Thymus (tissue), 11 donors: ENCODE measurements at regions not wholly inside any gene's neighbourhood (a gene's known extent, or its start where the extent isn't known, plus 50 kb on each side); places are given as distances from the start of the nearest gene placed in this dataset.

Experiments
- DNase-seq, 9 donors: peaks; one replicate each; pipeline ENCODE4 v3.0.0-alpha.2; 2013; ENCODE audit warnings: low spot score in 9 of 9, low read depth in 6 of 9, missing footprints in 1 of 9
- H3K27ac ChIP-seq, 2 donors: one replicate each; pipeline ENCODE4 v1.5.1; 2013; ENCODE audit warnings: control low read depth in 1 of 2, low read depth in 1 of 2, low read length in 1 of 2, mild to moderate bottlenecking in 1 of 2, moderate library complexity in 1 of 2
- H3K27me3 ChIP-seq, 2 donors: one replicate each; pipeline ENCODE4 v1.5.1; 2013; ENCODE audit warnings: low read length in 1 of 2; ENCODE audit not compliant: control insufficient read depth in 2 of 2, insufficient read depth in 1 of 2
- H3K36me3 ChIP-seq, 2 donors: one replicate each; pipeline ENCODE4 v1.5.1; 2013; ENCODE audit warnings: low read length in 1 of 2, mild to moderate bottlenecking in 1 of 2, moderate library complexity in 1 of 2; ENCODE audit not compliant: control insufficient read depth in 2 of 2, insufficient read depth in 2 of 2
- H3K4me1 ChIP-seq, 2 donors: one replicate each; pipeline ENCODE4 v1.5.1; 2013; ENCODE audit warnings: low read length in 2 of 2; ENCODE audit not compliant: control insufficient read depth in 2 of 2, insufficient read depth in 2 of 2
- H3K4me3 ChIP-seq, 2 donors: one replicate each; pipeline ENCODE4 v1.5.1; 2013; ENCODE audit warnings: low read length in 2 of 2, control low read depth in 1 of 2, mild to moderate bottlenecking in 1 of 2
- H3K9me3 ChIP-seq, 2 donors: one replicate each; pipeline ENCODE4 v1.5.1; 2013; ENCODE audit warnings: low read length in 1 of 2, mild to moderate bottlenecking in 1 of 2; ENCODE audit not compliant: control insufficient read depth in 2 of 2, insufficient read depth in 1 of 2
- WGBS: extraction: QIAGEN DNeasy Blood & Tissue Kit; methylation state at CpG from one replicate; pipeline ENCODE4 v1.1.7; 2013; 5-methylcytosine and 5-hydroxymethylcytosine counted together
- donor health status: healthy.

- H3K9me3 ChIP-seq = peaks cover 0 to 6% of the 10 kb centered on the region in 2 donors
These were observed 1838.7 kb upstream of the CDH9 start for GRCh38 chr5:28877050-28877449.

GRCh38 chr5:28864006-28864405 lies 1825.6 kb upstream of the CDH9 start:
- H3K4me1 ChIP-seq = no peaks in the 10 kb centered on the region
- no peaks in the 10 kb centered on the region for H3K9me3 ChIP-seq
- H3K36me3 ChIP-seq = no peaks in the 10 kb centered on the region
- 89% methylated on average over 2 of the region's 2 CpGs for WGBS
- no peak overlapping the region for H3K4me3 ChIP-seq
- DNase-seq = no peak
- H3K27me3 ChIP-seq = no peaks in the 10 kb centered on the region
- no peak overlapping the region for H3K27ac ChIP-seq

More at GRCh38 chr5:28877050-28877449, 1838.7 kb upstream of the CDH9 start:
- Histone ChIP-seq H3K27me3 (no peaks in the 10 kb centered on the region), H3K4me3 (no peak overlapping the region), H3K36me3 (no peaks in the 10 kb centered on the region), H3K4me1 (no peaks in the 10 kb centered on the region), H3K27ac (no peak overlapping the region)
- DNase-seq = no peak

DNA sequence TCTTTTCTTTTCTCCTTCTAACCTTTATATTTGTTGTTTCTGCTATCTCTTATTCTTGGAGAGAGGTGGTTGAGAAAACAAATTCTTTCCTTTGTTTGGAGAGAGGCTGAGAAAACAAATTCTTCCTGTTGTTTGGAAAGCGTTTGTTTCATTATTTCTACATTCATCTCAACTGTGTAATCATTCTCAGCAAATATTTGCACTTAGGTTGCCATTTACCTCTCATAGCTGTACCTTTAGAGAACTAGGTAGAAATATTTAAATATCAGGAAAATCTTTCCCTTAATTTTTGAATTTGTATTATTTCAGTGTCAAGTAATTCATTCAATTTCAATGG lies 1824.4 kb upstream of the CDH9 start:
- DNase-seq = no peak
- H3K36me3 ChIP-seq = no peaks in the 10 kb centered on the region
- H3K4me3 ChIP-seq = no peak overlapping the region
- 86% methylated on average over 1 of the region's 1 CpG for WGBS
- H3K9me3 ChIP-seq = peaks cover 0 to 1% of the 10 kb centered on the region in 2 donors
- no peaks in the 10 kb centered on the region for H3K27me3 ChIP-seq
- no peaks in the 10 kb centered on the region for H3K4me1 ChIP-seq
- no peak overlapping the region for H3K27ac ChIP-seq

DNA sequence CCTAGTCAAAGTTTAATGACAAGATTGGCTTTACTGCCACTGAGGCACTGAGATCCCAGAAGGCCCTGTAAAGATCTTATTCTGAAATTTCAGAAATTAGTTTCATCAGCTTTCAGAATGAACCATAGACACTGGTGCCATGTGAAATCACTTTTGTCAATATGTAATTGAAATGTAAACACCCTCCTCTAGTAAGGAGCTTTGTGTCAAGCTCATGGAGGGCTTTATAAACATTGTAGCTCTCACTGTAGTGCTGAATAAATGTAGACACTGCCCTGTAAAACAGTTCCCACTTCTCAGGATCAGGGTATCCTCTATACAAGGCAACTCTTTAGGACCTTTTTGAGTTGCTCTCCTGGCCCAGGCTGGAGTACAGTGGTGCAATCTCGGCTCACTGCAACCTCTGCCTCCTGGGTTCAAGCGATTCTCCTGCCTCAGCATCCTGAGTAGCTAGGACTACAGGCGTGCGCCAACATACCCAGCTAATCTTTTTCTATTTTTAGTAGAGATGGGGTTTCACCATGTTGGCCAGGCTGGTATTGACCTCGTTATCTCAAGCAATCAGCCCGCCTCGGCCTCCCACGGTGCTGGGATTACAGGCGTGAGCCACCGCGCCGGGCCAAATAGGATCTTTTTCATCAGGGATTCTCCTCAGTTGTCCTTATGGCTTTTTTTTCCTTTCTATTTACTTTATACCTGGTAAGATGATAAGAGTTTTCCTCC lies 1823.9 kb upstream of the CDH9 start:
- H3K27ac ChIP-seq = no peak overlapping the region
- no peak for DNase-seq
- H3K9me3 ChIP-seq = peaks cover 0 to 1% of the 10 kb centered on the region in 2 donors
- H3K4me3 ChIP-seq = no peak overlapping the region
- no peaks in the 10 kb centered on the region for H3K4me1 ChIP-seq
- H3K36me3 ChIP-seq = no peaks in the 10 kb centered on the region
- H3K27me3 ChIP-seq = no peaks in the 10 kb centered on the region
- 92% methylated on average over 12 of the region's 12 CpGs for WGBS

- no peaks in the 10 kb centered on the region for H3K27me3 ChIP-seq
- no peaks in the 10 kb centered on the region for H3K4me1 ChIP-seq
- WGBS = 86% methylated on average over 1 of the region's 1 CpG
- H3K36me3 ChIP-seq = no peaks in the 10 kb centered on the region
- no peak overlapping the region for H3K4me3 ChIP-seq
- H3K27ac ChIP-seq = no peak overlapping the region
- peaks cover 0 to 1% of the 10 kb centered on the region in 2 donors for H3K9me3 ChIP-seq
- no peak for DNase-seq
These were observed 1817.2 kb upstream of the CDH9 start for GRCh38 chr5:28855626-28856025.

DNA sequence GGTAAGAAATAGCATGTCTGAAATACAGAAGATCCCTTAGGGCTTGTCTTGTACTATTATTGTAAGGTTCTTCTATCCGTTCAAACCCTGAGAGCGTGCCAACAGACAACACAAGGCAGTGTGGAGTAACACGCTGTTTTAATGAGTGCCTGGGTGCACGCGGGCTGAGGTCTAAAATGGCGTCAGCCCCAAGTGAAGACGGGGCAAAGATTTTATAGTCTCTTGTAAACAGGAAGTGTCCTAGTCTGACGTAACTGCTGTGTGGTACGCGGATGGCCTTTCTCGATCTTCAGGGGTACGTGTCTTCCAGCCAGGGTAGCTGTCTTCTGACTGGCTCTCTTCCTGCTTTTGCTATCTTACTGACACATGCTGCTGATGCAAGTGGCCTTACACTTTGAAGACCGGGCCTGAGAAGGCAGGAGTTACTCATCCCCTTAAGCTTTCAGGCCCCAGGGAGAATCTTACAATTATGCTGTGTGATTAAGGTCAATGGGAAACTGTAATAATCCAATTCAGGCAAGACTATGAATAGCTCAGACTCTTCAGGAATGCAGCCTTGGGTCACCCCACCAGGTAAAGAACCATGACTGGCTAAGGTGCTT lies 1812.0 kb upstream of the CDH9 start:
- H3K9me3 ChIP-seq = no peaks in the 10 kb centered on the region

GRCh38 chr5:28831042-28831441 lies 1792.7 kb upstream of the CDH9 start:
- WGBS = 94% methylated on average over 4 of the region's 4 CpGs
- H3K4me1 ChIP-seq = no peaks in the 10 kb centered on the region

More for the DNA sequence above, 1812.0 kb upstream of the CDH9 start:
- no peaks in the 10 kb centered on the region for H3K4me1 ChIP-seq
- H3K27ac ChIP-seq = no peak overlapping the region
- no peaks in the 10 kb centered on the region for H3K27me3 ChIP-seq
- 96% methylated on average over 13 of the region's 13 CpGs for WGBS
- no peak overlapping the region for H3K4me3 ChIP-seq
- no peak for DNase-seq
- no peaks in the 10 kb centered on the region for H3K36me3 ChIP-seq

GRCh38 chr5:28823231-28823630 lies 1784.8 kb upstream of the CDH9 start:
- Histone ChIP-seq H3K4me3 (no peak overlapping the region), H3K4me1 (no peaks in the 10 kb centered on the region), H3K27ac (no peak overlapping the region), H3K36me3 (no peaks in the 10 kb centered on the region), H3K9me3 (peaks cover 0 to 11% of the 10 kb centered on the region in 2 donors), H3K27me3 (no peaks in the 10 kb centered on the region)
- 90% methylated on average over 1 of the region's 1 CpG for WGBS
- DNase-seq = no peak

More at GRCh38 chr5:28831042-28831441, 1792.7 kb upstream of the CDH9 start:
- no peaks in the 10 kb centered on the region for H3K27me3 ChIP-seq
- DNase-seq = no peak
- H3K4me3 ChIP-seq = no peak overlapping the region
- peaks cover 0 to 7% of the 10 kb centered on the region in 2 donors for H3K9me3 ChIP-seq
- H3K36me3 ChIP-seq = no peaks in the 10 kb centered on the region
- no peak overlapping the region for H3K27ac ChIP-seq

DNA sequence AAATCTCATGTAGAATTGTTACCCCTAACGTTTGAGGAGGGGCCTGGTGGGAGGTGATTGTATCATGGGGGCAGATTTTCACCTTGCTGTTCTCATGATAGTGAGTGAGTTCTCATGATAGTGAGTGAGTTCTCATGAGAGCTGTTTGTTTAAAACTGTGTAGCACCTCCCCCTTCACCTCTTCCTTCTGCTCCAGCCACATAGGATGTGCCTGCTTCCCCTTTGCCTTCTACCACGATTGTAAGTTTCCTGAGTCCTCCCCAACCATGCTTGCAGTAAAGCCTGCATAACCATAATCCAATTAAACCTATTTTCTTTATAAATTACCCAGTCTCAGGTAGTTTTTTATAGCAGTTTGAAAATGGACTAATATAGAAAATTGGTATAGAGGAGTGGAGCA lies 1783.7 kb upstream of the CDH9 start:
- WGBS = 27% methylated on average over 2 of the region's 2 CpGs
- no peaks in the 10 kb centered on the region for H3K36me3 ChIP-seq
- no peak overlapping the region for H3K27ac ChIP-seq
- no peak overlapping the region for H3K4me3 ChIP-seq
- H3K4me1 ChIP-seq = no peaks in the 10 kb centered on the region
- peaks cover 0 to 11% of the 10 kb centered on the region in 2 donors for H3K9me3 ChIP-seq
- no peak for DNase-seq
- H3K27me3 ChIP-seq = no peaks in the 10 kb centered on the region
